Fibroblast of skin of right quadriceps (primary cell): ENCODE measurements at regions not wholly inside any gene's neighbourhood (a gene's known extent, or its start where the extent isn't known, plus 50 kb on each side); places are given as distances from the start of the nearest gene placed in this dataset.
"Not testable (repeated sequence)": the region's sequence is repeated elsewhere in the genome, so short reads cannot be mapped to it uniquely, and the experiment has no call there.

Experiments used
- DNase-seq: peaks from one replicate; pipeline ENCODE4 v3.0.0-alpha.2; 2013

DNA sequence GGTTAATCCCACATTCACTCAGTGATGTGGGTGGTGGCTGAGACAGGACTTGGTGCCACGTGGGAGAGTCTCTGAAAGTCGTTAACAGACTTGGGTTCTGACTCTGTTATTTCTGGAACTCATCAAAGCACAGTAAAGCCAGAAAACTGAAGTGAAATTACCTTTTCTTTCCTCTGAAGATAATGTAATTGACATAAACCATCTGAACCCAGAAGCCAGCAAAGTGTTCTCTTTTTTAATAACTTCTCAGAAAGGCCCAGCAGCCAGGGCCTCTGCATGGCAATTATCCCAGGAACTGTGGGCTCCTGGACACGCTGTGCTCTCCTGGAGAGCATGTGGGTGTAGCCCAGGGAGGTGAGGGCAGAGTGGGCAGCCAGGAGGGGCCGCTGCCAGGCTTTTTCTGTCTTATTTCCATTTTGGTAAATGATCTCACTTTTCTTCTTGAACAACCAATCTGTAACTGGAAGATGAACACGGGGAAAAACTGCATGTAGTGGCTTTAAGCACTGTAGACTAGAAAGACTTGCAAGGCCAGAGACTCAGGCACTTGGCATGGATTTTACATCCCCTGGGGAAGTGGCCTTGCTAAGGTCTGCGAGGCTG is 444.1 kb upstream of the TMEM132C start:
- no peak for DNase-seq

DNA sequence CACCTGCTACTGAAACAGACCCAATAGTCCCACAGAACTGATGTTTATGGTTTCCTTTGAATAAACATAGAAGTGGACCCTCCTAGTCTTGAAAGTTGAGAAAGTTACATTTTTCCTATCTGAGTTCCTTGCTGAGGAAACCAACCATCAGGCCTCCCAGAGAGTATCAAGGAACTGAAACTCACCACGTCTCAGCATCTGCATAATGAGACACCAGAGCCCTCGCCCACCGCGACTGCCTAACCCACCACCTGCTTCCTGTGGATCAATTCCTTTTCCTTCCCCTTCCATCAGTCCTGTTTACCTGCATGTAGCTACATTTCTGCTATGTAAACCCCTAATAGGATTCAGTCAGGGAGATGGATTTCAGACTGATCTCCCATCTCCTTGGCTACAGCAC is 443.2 kb upstream of the TMEM132C start:
- DNase-seq = no peak

DNA sequence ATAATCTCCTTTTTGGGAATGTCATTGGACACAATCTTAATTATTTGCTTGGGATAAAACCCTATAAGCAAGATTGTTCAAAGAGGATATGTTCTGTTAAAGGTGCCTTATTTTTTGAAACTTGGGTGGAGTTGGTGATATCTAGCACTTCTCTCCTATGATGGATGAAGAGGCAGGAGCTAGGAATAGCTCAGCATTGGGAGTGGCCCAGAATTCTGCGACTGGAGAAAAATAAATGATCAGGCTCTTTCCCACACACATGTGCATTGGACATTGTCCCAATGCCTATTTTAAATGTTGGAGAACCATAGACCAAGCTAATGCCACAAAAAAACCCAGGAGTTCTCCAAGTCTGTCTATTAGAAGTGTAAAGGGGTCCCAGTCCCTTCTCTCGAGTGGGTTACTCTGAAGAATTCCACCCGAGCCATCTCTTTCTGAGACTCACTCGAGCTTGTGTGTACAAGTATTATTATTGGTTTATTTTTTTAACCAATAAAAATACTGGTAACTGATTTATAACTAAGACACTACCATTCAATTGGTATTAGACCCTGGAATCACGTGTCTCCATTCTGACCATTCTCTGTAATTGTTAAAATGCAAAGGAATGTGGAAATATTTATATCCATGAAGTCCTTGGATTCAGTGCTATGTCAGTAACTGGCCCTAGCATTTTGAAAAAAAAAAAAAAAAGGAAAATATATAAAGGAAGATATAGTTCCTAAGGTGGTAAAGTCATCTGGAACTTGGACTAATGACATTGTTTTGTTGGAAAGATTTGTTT is 437.5 kb upstream of the TMEM132C start:
- no peak for DNase-seq

DNA sequence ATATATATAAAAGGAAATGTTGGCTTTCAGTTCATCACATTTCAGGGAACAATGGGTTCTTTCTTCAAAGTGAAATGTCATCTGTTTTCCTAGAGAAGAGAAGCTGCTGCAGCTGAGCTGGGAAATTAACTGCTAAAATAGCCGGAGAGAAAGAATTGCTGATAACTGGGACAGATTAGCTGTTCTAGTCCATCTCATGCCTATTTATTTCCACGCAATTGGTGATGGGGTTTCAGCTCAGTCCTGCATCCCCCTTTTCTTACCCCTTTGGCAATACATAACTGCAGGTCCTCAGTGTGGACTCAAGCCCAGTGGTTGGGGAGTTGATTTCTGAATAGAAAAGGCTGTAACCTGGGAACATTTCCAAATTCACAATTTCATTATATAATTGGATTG is 436.9 kb upstream of the TMEM132C start:
- DNase-seq = no peak

DNA sequence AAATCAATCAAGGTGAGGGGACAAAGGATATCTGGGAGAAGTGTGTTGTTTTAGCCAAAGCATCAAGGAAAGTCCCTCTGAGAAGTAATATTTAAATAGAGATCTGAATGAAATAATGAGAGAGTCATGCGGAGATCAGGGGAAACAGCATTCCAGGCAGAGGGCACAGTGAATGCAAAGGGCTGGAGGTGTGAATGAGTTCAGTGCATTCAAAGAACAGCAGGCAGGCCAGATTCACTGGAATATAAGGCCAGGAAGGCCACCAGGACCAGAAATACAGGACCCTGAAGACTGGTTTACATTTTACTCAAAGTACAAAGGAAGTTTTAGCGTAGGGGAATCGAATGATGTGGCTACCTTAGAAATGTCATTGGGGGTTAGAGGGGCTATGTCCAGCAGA is 436.2 kb upstream of the TMEM132C start:
- no peak for DNase-seq

DNA sequence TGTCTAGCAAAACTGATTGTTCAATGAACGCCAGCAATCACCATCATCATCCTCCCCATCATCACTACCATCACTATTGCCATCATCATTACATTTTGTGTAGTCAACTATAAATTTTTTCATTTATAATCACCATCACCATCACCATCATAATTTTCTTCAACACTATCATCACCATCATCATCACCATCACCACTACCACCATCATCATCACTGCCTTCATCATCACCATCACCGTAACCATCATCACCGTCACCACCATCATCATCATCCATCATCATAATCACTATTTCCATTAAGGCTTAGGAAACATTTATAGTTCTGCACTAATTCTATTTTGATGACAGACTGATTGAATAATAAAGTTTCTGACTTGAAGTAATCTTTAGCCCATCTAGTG is 434.8 kb upstream of the TMEM132C start:
- no peak for DNase-seq

DNA sequence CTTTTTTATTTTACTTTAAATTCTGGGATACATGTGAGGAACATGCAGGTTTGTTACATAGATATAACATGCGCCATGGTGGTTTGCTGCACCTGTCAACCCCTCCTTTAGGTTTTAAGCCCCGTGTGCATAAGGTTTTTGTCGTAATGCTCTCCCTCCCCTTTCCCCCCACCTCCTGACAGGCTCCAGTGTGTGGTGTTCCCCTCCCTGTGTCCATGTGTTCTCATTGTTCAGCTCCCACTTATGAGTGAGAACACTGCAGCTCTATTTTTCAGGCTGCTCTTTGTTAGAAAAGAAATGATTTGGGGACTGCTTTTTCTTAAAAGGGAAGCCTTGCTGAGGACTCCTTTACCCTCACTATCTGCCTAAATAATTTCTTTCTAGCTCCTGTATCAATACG is 430.2 kb upstream of the TMEM132C start:
- not testable (repeated sequence) for DNase-seq

DNA sequence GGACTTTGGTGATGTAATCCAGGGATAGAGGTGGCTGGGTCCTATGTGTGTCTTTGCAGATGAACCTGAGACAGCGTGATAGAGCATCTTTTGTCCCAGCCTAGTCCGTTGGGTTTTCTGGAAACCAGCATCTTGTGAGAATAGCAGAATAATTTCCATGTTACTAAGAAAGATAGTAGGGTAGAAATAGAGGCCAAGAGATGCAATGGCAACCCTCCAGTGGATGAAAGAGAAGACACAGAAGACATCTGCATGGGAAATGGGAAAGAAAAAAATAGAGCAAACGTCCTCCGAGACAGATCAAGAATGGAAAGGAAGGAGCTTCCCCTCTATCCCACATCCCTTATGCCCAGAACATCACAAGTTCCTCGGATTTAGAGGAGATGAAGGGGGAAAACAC is 409.3 kb upstream of the TMEM132C start:
- DNase-seq = no peak

DNA sequence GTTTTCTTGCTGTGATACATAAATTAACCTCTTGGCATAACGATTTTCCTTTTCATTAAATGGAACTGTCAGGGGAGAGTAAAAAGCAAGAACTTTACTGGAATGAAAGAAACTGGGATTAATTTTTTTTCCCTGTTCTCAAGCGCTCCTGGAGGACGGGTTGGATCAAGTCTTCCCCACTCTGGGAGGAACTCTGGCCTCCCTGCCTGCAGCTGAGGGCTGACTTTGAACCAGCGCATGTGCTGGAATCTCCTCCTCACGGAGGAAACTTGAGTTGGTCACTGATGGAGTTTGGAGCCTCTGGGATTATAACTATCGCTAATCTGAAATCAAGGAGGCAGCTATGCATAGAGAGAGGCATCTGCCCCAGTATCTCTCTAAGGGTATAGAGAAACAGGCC is 406.4 kb upstream of the TMEM132C start:
- DNase-seq = no peak

DNA sequence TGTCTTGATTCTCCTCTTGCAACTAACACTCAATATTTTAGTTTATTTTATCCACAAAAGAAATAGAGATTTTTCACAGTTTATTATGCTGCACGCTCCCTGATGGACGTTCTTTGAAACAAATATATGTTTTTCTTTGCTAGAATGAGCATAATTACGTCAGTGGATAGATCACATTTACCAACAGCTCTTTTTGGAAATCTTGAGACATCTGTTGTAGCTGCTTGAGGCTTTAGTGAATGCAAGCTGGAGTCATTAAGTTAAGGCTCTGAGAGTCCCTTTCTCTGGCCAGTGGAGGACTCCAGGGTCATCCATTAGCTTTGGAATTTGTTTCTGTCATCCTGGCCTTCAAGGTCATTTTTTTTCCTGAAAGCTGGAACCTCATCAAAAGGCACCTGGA is 405.6 kb upstream of the TMEM132C start:
- DNase-seq = no peak

DNA sequence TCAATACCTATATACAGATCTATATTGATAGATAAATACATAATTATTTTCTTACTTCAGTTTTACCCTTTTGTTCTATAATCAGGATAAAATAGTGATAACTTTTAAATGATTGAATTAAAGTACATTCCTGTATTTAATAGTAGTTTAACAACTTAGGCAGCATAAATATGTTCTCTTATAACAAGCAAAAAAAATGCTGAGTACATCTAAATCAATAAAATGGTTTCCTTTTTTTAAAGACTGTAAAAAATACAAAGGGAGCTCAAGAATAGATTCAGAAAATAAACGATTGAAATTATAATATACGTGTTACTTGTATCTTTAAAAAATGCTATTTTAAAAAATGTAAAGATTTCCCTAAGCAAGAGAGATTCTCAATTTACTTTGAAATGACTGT is 393.7 kb upstream of the TMEM132C start:
- DNase-seq = no peak

DNA sequence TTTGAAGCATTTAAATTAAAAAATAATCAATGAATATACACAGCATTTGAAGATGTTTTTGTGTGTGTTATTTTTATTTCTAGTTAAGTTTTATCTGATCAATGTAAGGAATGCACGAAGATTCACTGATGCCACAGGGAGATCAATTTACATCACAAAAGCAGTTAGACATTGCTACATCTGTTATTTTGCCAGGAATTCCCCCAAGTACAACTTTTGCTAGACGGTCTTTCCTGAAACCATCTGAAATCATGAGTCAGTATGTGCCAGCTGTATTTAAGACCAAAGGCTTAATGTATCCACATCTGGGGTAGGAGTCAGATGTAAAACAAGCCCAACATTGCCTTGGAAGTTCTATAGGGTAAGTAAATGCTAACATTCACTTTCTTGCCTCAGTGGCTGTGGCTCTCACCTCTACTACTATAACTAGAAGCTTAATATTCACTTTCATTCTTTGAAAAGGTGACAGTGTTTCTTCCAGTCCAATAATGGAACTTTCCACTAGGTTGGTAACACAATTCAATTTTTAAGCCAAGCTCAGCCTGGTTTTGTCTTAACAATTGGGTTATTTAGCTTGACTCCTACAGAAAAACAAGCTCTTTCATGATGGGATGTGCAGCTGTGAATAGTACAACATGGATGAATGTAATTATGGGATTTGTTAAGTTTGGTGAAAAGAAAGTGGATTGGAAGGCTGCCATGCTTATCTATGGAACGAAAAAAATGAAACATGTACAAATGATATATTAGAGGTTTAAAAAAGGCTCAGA is 385.4 kb upstream of the TMEM132C start:
- peak; percentile 2 for DNase-seq

DNA sequence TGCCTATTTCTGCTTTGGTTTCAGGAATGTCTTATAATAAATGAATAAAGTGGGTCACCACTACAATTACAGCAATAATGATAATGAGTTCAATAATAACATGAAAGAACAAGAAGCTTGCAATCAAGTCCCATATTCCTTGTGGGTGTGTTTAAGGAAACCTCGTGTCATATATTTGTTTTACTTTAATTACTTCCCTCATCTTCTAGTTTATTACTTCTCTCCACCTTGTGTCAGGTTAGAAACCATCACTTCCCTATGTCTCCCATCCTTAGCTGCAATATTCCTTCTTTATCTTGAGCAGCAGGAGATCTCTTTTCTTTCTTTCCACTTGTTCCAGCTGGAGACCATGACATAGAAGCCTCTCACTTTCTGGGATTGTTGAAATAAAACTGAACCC is 384.0 kb upstream of the TMEM132C start:
- no peak for DNase-seq

DNA sequence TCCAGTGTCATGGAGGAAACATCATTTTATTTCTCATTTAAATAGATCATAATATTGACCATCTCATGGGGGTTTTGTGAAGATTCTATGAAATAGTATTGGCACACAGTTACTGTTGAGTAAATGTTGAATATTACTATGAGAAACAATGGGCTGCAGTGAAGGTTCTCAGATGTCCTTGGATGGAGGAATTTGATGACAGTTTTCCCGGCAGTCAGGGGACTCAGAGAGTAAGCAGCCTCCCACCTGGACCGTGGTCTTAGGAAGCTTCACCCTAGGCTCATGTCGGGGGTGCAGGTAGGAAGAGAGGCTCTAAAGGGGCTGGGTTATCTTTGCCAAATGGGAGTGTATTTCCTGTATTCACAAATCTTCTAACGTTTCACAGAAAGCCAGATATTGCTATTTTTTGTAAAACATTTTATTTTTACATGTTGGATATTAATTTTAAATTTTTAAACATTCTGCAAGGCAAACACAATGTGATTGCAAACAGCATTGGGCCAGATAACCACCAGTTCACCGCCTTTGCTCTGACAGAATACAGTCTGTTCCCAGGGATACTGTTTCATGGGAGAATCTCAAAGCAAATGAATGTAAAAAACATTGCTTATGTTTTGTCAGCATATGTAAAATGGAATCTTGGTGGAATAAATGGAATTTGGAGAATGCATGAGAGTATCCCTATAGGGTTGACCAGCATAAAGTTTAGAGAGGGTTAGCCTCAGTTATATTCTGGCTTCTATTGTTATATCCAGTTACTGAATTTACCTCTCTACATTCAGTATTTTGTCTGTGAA is 380.8 kb upstream of the TMEM132C start:
- no peak for DNase-seq

DNA sequence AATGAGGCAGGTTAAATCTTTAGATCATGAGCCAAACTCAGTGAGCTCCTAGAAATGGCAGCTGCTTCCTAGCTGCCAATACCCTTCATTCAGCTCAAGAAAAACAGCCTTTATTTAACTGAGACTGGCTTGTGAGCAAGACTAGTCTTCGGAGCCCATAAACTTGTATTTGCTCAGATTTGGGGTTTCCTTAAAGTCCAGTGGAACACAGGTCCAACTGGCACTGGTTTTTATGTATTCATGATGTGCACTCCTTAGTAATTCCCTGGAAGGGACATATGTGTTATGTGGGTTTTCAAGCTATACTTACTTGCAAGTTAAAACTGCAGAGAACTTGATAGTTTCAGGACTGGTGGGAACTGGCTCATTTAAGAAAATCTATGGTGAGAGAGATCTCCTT is 380.1 kb upstream of the TMEM132C start:
- no peak for DNase-seq

DNA sequence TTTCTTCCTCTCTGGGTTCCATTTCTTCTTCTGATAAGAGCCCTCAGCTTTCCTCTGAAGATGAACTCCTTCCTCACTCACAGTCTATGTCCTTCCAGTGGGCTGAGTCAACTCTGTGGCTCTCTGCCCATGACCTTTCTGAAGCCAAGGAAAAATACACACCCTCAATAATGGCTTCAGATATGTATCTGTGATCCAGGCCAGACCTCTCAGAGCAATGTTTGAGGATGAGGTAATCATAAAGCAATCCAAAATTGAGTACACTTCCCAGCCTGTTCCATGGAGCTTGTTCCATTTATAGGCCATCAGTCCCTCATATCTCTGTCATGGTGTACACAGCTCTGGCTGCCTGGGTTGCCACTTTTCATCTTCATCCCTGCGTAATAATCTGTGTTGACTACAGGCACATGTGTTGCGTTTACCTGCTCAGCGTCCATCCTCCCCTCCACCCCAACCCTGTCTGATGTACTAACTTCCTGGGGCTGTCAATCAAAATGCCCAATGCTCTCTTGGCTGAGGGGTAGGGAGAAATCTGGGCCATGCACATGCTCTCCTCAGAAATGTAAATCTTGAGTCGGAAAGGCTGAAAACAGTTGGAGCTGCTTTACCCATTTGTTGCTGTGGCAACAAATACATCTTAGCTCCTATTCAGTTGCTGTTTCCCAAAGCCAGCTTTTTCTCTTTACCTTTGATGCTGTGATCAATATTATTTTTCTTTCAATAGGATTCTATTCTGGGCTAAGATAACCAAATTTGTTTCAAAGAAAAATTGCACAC is 377.8 kb upstream of the TMEM132C start:
- no peak for DNase-seq

DNA sequence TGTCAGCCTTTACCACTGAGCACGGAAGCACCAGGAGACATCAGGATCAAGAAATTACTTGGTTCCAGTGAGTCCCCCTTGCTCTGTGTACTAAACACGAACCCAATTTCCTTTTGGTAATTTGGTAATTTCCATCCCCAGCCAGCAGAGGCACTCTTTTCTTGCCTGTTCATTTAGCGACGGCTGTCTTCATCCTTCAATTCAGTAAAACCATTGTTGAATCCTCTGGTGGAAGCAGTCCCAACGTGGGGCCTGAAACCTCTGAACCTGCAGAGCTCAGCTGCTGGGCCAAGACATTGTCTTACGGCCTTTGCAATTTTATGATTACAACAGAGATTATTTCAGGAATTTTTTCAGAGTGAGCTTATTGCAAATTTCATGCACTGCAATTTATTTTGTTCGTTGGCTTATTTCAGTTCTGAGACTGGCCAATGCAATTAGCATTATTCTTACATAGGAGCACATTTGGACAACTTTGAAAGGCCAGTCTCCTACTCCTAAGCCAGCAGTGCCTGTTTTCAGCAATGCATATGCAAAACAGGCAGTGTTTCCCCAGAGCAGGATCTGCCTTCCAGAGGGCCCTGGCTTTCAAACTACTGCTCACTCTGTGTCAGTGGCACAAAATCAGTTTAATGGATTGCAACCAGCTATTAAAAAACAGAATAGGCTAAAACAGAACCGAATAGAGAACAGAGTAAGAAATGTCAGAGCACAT is 372.9 kb upstream of the TMEM132C start:
- DNase-seq = no peak

DNA sequence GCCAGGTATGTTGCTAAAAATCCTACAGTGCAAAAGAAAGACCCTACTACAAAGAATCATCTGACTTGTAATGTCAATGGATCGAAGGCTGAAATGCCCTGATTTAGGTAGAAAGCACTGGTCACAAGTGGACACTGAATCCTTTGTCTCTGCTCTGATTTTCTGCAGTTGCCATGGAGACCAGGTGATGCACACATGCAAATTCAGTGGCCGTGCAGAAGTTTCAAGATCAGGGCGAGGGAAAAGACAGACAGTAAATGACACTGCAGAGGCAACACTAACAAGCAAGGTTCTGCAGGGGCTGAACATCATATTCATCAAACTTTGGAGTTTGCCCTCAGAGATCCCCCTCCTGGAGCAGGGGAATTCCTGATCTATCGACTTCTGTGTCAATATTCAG is 370.3 kb upstream of the TMEM132C start:
- no peak for DNase-seq

DNA sequence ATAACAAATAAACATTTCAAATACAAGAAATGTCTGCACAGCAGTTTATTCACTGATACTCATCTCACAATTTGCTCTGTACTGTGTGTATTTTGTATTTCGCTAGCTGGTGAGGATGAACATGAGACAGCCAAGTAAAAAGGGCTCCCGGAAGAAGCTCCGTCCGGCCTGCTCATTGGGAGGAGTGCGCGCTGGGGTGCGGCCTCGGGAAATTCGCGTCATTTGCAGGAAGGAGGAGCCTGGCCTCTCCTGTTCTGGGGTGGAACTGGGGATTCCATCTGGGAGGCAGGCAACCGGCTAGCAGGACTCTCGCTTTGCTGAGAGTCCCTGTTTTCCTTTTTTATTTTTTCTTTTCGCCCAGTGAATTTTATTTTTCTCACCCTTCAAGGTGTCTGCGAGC is 368.4 kb upstream of the TMEM132C start:
- DNase-seq = no peak

DNA sequence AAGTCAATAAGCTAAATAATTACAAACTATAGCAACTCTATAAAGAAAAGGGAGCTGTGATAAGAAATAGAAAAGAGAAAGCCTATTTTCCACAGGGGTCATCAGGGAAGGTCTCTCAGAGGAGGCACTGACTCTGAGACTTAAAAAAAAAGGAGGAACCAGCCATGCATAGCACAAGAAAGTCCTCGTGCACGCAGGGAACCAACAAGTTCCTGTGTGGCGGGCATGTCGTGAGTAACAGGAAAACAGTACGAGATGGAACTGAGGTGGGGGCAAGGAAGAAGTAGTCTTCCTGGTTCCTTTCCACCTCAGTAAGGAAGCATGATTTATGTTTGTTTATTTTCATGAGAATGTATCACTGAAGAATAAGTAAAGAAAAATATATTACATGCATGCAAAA is 367.0 kb upstream of the TMEM132C start:
- no peak for DNase-seq

DNA sequence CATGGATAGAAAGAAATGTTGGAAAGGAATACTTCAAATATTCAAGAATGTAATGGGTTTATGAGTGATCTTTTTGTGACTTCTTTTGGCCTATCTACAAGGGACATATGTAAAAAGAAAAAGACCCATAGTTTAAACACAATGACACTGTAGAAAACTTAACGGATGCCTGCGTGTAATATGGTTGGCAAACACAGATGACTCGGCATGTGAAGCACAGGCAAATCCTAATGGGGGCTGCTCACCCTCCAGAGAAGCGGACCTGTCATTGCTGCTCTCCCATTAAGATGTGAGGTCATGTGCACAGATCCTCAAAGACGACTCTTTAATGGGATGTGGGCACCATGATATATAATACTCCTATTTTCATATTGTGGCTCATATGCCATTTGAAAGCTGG is 366.6 kb upstream of the TMEM132C start:
- DNase-seq = no peak

DNA sequence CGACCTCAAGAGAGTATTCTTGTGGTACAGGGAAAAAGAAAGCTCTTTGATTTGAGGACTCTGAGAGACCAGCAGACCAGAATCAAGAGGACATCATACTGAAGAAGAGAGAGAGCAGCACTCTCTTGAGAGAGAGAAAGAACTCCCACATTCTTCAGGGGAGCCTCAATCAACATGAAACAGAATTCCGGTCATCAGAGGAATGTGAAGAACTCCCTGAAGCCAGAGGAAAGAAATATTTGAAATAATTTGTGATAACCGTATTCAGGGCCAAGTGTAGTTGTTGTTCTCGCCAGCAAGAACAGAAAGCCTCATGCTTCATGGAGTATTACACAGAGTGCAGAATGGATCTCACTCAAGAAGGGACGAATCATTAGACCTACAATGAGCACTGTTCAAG is 363.8 kb upstream of the TMEM132C start:
- peak; percentile 66 for DNase-seq
